ENCODE measurements at regions not wholly inside any gene's neighbourhood (a gene's known extent, or its start where the extent isn't known, plus 50 kb on each side); places are given as distances from the start of the nearest gene placed in this dataset.

GRCh38 chr14:31970744-31971143, 106.4 kb upstream of the ARHGAP5 start:
- Histone ChIP-seq H3K9me3 (ENCODE audit: control insufficient read depth in 2 of 2, insufficient read depth in 1 of 2, low read depth in 1 of 2, low read length in 1 of 2) (peaks cover 0 to 20% of the 10 kb centered on the region in 2 donors), H3K4me3 (ENCODE audit: low read depth in 1 of 3, low read length in 3 of 3) (no peak overlapping the region), H3K4me1 (ENCODE audit: control insufficient read depth in 3 of 3, insufficient read depth in 2 of 3, low read depth in 1 of 3, low read length in 2 of 3) (peaks cover 0 to 42% (median 14%) of the 10 kb centered on the region in 3 donors), H3K27ac (ENCODE audit: low read depth in 1 of 3, low read length in 2 of 3) (no peak overlapping the region), H3K36me3 (ENCODE audit: control insufficient read depth in 3 of 3, insufficient read depth in 2 of 3, low read depth in 1 of 3, low read length in 3 of 3) (no peaks in the 10 kb centered on the region), H3K27me3 (ENCODE audit: control insufficient read depth in 3 of 3, insufficient read depth in 3 of 3, low read length in 3 of 3) (no peaks in the 10 kb centered on the region)
- DNase-seq (no peak), FAIRE-seq (no peak)
- WGBS, 3 donors: 85 to 94% (median 92%) methylated on average over 1 of the region's 1 CpG

GRCh38 chr14:31971612-31972011, 105.5 kb upstream of the ARHGAP5 start:
- DNase-seq (no peak), FAIRE-seq (no peak)
- WGBS, 3 donors: 91 to 95% (median 92%) methylated on average over 4 of the region's 4 CpGs
- Histone ChIP-seq H3K36me3 (ENCODE audit: control insufficient read depth in 3 of 3, insufficient read depth in 2 of 3, low read depth in 1 of 3, low read length in 3 of 3) (no peaks in the 10 kb centered on the region), H3K4me3 (ENCODE audit: low read depth in 1 of 3, low read length in 3 of 3) (no peak overlapping the region), H3K27ac (ENCODE audit: low read depth in 1 of 3, low read length in 2 of 3) (no peak overlapping the region), H3K9me3 (ENCODE audit: control insufficient read depth in 2 of 2, insufficient read depth in 1 of 2, low read depth in 1 of 2, low read length in 1 of 2) (peaks cover 0 to 20% of the 10 kb centered on the region in 2 donors), H3K4me1 (ENCODE audit: control insufficient read depth in 3 of 3, insufficient read depth in 2 of 3, low read depth in 1 of 3, low read length in 2 of 3) (peaks cover 0 to 34% (median 14%) of the 10 kb centered on the region in 3 donors), H3K27me3 (ENCODE audit: control insufficient read depth in 3 of 3, insufficient read depth in 3 of 3, low read length in 3 of 3) (no peaks in the 10 kb centered on the region)

GRCh38 chr14:31977001-31977556, 100.0 kb upstream of the ARHGAP5 start:
- Histone ChIP-seq H3K9me3 (ENCODE audit: control insufficient read depth in 2 of 2, insufficient read depth in 1 of 2, low read depth in 1 of 2, low read length in 1 of 2) (peaks cover 0 to 22% of the 10 kb centered on the region in 2 donors), H3K36me3 (ENCODE audit: control insufficient read depth in 3 of 3, insufficient read depth in 2 of 3, low read depth in 1 of 3, low read length in 3 of 3) (no peaks in the 10 kb centered on the region), H3K27me3 (ENCODE audit: control insufficient read depth in 3 of 3, insufficient read depth in 3 of 3, low read length in 3 of 3) (no peaks in the 10 kb centered on the region), H3K4me1 (ENCODE audit: control insufficient read depth in 3 of 3, insufficient read depth in 2 of 3, low read depth in 1 of 3, low read length in 2 of 3) (no peaks in the 10 kb centered on the region), H3K27ac (ENCODE audit: low read depth in 1 of 3, low read length in 2 of 3) (no peak overlapping the region), H3K4me3 (ENCODE audit: low read depth in 1 of 3, low read length in 3 of 3) (no peak overlapping the region)
- DNase-seq (no peak), FAIRE-seq (no peak)
- WGBS, 3 donors: 84 to 91% (median 85%) methylated on average over 3 of the region's 3 CpGs

- WGBS, 3 donors: 55 to 85% (median 74%) methylated on average over 3 of the region's 3 CpGs
- peaks cover 0 to 19% of the 10 kb centered on the region in 2 donors for H3K9me3 ChIP-seq (ENCODE audit: control insufficient read depth in 2 of 2, insufficient read depth in 1 of 2, low read depth in 1 of 2, low read length in 1 of 2)
- no peaks in the 10 kb centered on the region for H3K27me3 ChIP-seq (ENCODE audit: control insufficient read depth in 3 of 3, insufficient read depth in 3 of 3, low read length in 3 of 3)
- no peaks in the 10 kb centered on the region for H3K36me3 ChIP-seq (ENCODE audit: control insufficient read depth in 3 of 3, insufficient read depth in 2 of 3, low read depth in 1 of 3, low read length in 3 of 3)
- FAIRE-seq (no peak), DNase-seq (no peak)
- H3K4me3 ChIP-seq (ENCODE audit: low read depth in 1 of 3, low read length in 3 of 3): no peak overlapping the region
- no peak overlapping the region for H3K27ac ChIP-seq (ENCODE audit: low read depth in 1 of 3, low read length in 2 of 3)
- no peaks in the 10 kb centered on the region for H3K4me1 ChIP-seq (ENCODE audit: control insufficient read depth in 3 of 3, insufficient read depth in 2 of 3, low read depth in 1 of 3, low read length in 2 of 3)
These were observed 98.7 kb upstream of the ARHGAP5 start for GRCh38 chr14:31978423-31978822.

- 87 to 95% (median 93%) methylated on average over 1 of the region's 1 CpG for WGBS, 3 donors
- no peaks in the 10 kb centered on the region for H3K4me1 ChIP-seq (ENCODE audit: control insufficient read depth in 3 of 3, insufficient read depth in 2 of 3, low read depth in 1 of 3, low read length in 2 of 3)
- H3K4me3 ChIP-seq (ENCODE audit: low read depth in 1 of 3, low read length in 3 of 3): no peak overlapping the region
- H3K27ac ChIP-seq (ENCODE audit: low read depth in 1 of 3, low read length in 2 of 3): no peak overlapping the region
- no peaks in the 10 kb centered on the region for H3K36me3 ChIP-seq (ENCODE audit: control insufficient read depth in 3 of 3, insufficient read depth in 2 of 3, low read depth in 1 of 3, low read length in 3 of 3)
- DNase-seq (no peak), FAIRE-seq (no peak)
- no peaks in the 10 kb centered on the region for H3K27me3 ChIP-seq (ENCODE audit: control insufficient read depth in 3 of 3, insufficient read depth in 3 of 3, low read length in 3 of 3)
- H3K9me3 ChIP-seq (ENCODE audit: control insufficient read depth in 2 of 2, insufficient read depth in 1 of 2, low read depth in 1 of 2, low read length in 1 of 2): peaks cover 2 to 22% of the 10 kb centered on the region in 2 donors
These were observed 94.5 kb upstream of the ARHGAP5 start for GRCh38 chr14:31982642-31983041.

- Histone ChIP-seq H3K9me3 (ENCODE audit: control insufficient read depth in 2 of 2, insufficient read depth in 1 of 2, low read depth in 1 of 2, low read length in 1 of 2) (peaks cover 2 to 20% of the 10 kb centered on the region in 2 donors), H3K36me3 (ENCODE audit: control insufficient read depth in 3 of 3, insufficient read depth in 2 of 3, low read depth in 1 of 3, low read length in 3 of 3) (no peaks in the 10 kb centered on the region), H3K27ac (ENCODE audit: low read depth in 1 of 3, low read length in 2 of 3) (no peak overlapping the region), H3K4me1 (ENCODE audit: control insufficient read depth in 3 of 3, insufficient read depth in 2 of 3, low read depth in 1 of 3, low read length in 2 of 3) (peaks cover 0 to 4% (median 2%) of the 10 kb centered on the region in 3 donors), H3K4me3 (ENCODE audit: low read depth in 1 of 3, low read length in 3 of 3) (no peak overlapping the region), H3K27me3 (ENCODE audit: control insufficient read depth in 3 of 3, insufficient read depth in 3 of 3, low read length in 3 of 3) (no peaks in the 10 kb centered on the region)
- FAIRE-seq (no peak), DNase-seq (no peak)
These were observed 90.7 kb upstream of the ARHGAP5 start for GRCh38 chr14:31986405-31986804.

- Histone ChIP-seq H3K27ac (ENCODE audit: low read depth in 1 of 3, low read length in 2 of 3) (no peak overlapping the region), H3K4me3 (ENCODE audit: low read depth in 1 of 3, low read length in 3 of 3) (no peak overlapping the region), H3K4me1 (ENCODE audit: control insufficient read depth in 3 of 3, insufficient read depth in 2 of 3, low read depth in 1 of 3, low read length in 2 of 3) (peaks cover 0 to 15% (median 2%) of the 10 kb centered on the region in 3 donors), H3K9me3 (ENCODE audit: control insufficient read depth in 2 of 2, insufficient read depth in 1 of 2, low read depth in 1 of 2, low read length in 1 of 2) (peaks cover 2 to 20% of the 10 kb centered on the region in 2 donors), H3K27me3 (ENCODE audit: control insufficient read depth in 3 of 3, insufficient read depth in 3 of 3, low read length in 3 of 3) (no peaks in the 10 kb centered on the region), H3K36me3 (ENCODE audit: control insufficient read depth in 3 of 3, insufficient read depth in 2 of 3, low read depth in 1 of 3, low read length in 3 of 3) (no peaks in the 10 kb centered on the region)
- no peak for DNase-seq
- FAIRE-seq: no peak
- 97 to 100% (median 100%) methylated on average over 1 of the region's 1 CpG for WGBS, 3 donors
These were observed 89.4 kb upstream of the ARHGAP5 start for GRCh38 chr14:31987721-31988120.

- H3K4me3 ChIP-seq (ENCODE audit: low read depth in 1 of 3, low read length in 3 of 3): no peak overlapping the region
- H3K36me3 ChIP-seq (ENCODE audit: control insufficient read depth in 3 of 3, insufficient read depth in 2 of 3, low read depth in 1 of 3, low read length in 3 of 3): no peaks in the 10 kb centered on the region
- WGBS, 3 donors: 27 to 54% (median 48%) methylated on average over 1 of the region's 1 CpG
- peaks cover 0 to 15% (median 2%) of the 10 kb centered on the region in 3 donors for H3K4me1 ChIP-seq (ENCODE audit: control insufficient read depth in 3 of 3, insufficient read depth in 2 of 3, low read depth in 1 of 3, low read length in 2 of 3)
- H3K9me3 ChIP-seq (ENCODE audit: control insufficient read depth in 2 of 2, insufficient read depth in 1 of 2, low read depth in 1 of 2, low read length in 1 of 2): peaks cover 2 to 20% of the 10 kb centered on the region in 2 donors
- FAIRE-seq: no peak
- H3K27ac ChIP-seq (ENCODE audit: low read depth in 1 of 3, low read length in 2 of 3): no peak overlapping the region
- no peak for DNase-seq
- H3K27me3 ChIP-seq (ENCODE audit: control insufficient read depth in 3 of 3, insufficient read depth in 3 of 3, low read length in 3 of 3): no peaks in the 10 kb centered on the region
These were observed 88.9 kb upstream of the ARHGAP5 start for GRCh38 chr14:31988244-31988643.

Measured in small intestine (tissue), 7 donors.